ENCODE measurements at regions not wholly inside any gene's neighbourhood (a gene's known extent, or its start where the extent isn't known, plus 50 kb on each side); places are given as distances from the start of the nearest gene placed in this dataset.

- peak; percentile 97 for DNase-seq
Observed at GRCh38 chr2:8193686-8194615, 487.9 kb upstream of the ID2 start.

GRCh38 chr2:8195784-8196183 lies 486.1 kb upstream of the ID2 start:
- no peak for DNase-seq

- no peak for DNase-seq
Observed at GRCh38 chr2:8196316-8196715, 485.5 kb upstream of the ID2 start.

- no peak for DNase-seq
Observed at GRCh38 chr2:8197101-8197500, 484.8 kb upstream of the ID2 start.

- no peak for DNase-seq
Observed at GRCh38 chr2:8197825-8198224, 484.0 kb upstream of the ID2 start.

GRCh38 chr2:8198766-8199382 lies 483.0 kb upstream of the ID2 start:
- no peak for DNase-seq

- peak; percentile 78 for DNase-seq
Observed at GRCh38 chr2:8202132-8202531, 479.7 kb upstream of the ID2 start.

GRCh38 chr2:8203364-8203763 lies 478.5 kb upstream of the ID2 start:
- DNase-seq = no peak

GRCh38 chr2:8204711-8205110 lies 477.1 kb upstream of the ID2 start:
- no peak for DNase-seq

- no peak for DNase-seq
Observed at GRCh38 chr2:8209494-8209893, 472.4 kb upstream of the ID2 start.

GRCh38 chr2:8211384-8211783 lies 470.5 kb upstream of the ID2 start:
- DNase-seq = no peak

- no peak for DNase-seq
Observed at GRCh38 chr2:8212239-8212638, 469.6 kb upstream of the ID2 start.

GRCh38 chr2:8214036-8214615 lies 467.7 kb upstream of the ID2 start:
- no peak for DNase-seq

- DNase-seq = no peak
Observed at GRCh38 chr2:8215159-8215863, 466.5 kb upstream of the ID2 start.

GRCh38 chr2:8215982-8216381 lies 465.9 kb upstream of the ID2 start:
- DNase-seq = no peak

GRCh38 chr2:8216397-8216796 lies 465.5 kb upstream of the ID2 start:
- DNase-seq = no peak

- DNase-seq = no peak
Observed at GRCh38 chr2:8217468-8218030, 464.3 kb upstream of the ID2 start.

GRCh38 chr2:8219096-8219495 lies 462.8 kb upstream of the ID2 start:
- no peak for DNase-seq

- no peak for DNase-seq
Observed at GRCh38 chr2:8219631-8220355, 462.1 kb upstream of the ID2 start.

- no peak for DNase-seq
Observed at GRCh38 chr2:8222979-8223694, 458.7 kb upstream of the ID2 start.

- DNase-seq = no peak
Observed at GRCh38 chr2:8223695-8224346, 458.0 kb upstream of the ID2 start.
